GM21529 (cell line): ENCODE measurements at regions not wholly inside any gene's neighbourhood (a gene's known extent, or its start where the extent isn't known, plus 50 kb on each side); places are given as distances from the start of the nearest gene placed in this dataset.

Experiments
- ATAC-seq: cut with Tn5 transposase; IDR thresholded peaks from one replicate; pipeline ENCODE4 v1.9.1; 2021; ENCODE audit not compliant: unreplicated experiment

GRCh38 chrX:139126493-139126892, 404.0 kb upstream of the F9 start:
- ATAC-seq, result peak; percentile 82

- no peak for ATAC-seq
These were observed 404.6 kb upstream of the F9 start for GRCh38 chrX:139125916-139126315.

- ATAC-seq, result no peak
These were observed 408.8 kb upstream of the F9 start for GRCh38 chrX:139121616-139122286.

- ATAC-seq, result no peak
These were observed 409.2 kb upstream of the FGF13 start for GRCh38 chrX:139120760-139121159.

DNA sequence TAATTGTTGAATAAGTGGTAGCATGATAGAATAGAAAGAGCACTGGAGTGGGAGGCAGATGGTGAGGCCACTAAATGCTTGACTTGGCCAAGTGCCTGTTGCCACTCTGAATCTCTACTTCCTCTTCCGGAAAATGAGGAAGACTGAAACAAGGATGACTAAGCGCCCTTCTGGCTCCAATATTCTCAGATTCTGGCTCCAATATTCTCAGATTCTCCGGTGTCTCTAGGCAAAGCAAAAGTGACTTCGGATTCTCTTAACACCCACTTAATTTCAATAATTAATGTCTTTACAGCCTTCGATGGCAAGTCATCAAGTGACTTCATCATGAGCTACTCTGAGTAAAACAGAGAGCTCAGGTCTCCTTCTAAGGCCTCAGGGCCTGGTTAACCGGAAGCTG, 402.2 kb upstream of the FGF13 start:
- ATAC-seq, result no peak

GRCh38 chrX:139112432-139112831, 400.9 kb upstream of the FGF13 start:
- ATAC-seq, result no peak

- ATAC-seq, result no peak
These were observed 394.6 kb upstream of the FGF13 start for GRCh38 chrX:139106069-139106468.

DNA sequence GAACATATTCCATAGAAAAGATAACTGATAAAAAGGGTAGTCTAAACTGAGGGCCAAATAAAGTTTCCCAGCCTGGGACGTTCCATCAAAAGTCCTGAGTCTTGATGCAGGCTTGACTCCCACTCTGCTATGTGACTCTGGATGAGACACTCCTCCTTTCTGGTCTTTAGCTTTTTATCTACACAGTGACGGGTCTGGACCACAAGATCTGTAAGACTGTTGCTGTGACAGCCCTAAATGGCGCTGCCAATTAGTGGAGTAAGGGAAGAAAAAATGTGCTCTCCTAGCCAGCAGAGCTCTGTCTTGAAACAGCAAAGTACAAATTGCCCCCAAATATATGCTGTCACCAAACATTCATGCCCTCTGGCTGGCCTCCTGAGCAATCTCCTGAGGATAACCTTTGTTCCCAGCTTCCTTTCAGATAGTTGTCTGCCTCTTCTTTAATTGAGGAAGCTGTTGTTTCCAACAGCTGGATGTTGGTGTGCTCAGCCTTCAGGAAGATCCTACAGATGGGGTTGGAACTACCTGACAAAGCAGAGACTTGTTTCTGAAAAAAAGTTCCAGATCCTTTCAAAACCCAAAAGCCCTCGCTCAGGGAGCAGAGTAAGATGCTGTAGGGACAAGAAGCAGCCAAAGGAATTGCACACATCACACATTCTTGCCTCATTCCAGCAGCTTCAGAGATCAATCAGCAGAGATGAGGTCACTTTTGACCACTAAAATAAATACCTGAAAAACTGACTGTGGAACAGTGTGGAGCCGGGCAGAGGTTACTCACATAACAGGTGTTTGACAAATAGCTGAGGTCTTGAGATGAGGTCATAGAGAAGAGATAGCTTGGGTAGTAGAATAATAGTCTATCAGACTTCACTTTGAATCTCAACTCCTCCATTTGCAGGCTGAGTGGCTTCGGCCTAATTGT, 383.4 kb upstream of the FGF13 start:
- ATAC-seq, result no peak

DNA sequence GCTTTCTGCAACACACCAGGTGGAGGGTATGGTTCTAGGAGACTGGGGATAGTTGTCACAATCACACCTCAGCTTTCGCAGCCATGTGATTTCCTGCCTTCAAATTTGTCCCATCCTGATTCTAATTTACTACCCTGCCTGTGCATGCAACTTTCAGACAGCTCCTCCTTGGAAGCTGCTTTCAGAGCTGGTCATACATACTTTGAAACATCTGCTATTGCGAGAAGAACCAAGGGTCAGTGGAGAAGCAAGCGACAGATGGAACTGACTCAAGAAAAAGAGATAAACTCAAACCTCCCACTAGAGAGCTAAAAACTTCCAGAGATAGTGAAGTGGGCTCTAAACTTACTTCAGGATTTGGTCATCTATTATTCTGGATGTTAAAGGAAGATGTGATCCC, 381.7 kb upstream of the FGF13 start:
- ATAC-seq, result no peak

GRCh38 chrX:139091878-139092277, 380.4 kb upstream of the FGF13 start:
- no peak for ATAC-seq

GRCh38 chrX:139091066-139091465, 379.5 kb upstream of the FGF13 start:
- no peak for ATAC-seq

DNA sequence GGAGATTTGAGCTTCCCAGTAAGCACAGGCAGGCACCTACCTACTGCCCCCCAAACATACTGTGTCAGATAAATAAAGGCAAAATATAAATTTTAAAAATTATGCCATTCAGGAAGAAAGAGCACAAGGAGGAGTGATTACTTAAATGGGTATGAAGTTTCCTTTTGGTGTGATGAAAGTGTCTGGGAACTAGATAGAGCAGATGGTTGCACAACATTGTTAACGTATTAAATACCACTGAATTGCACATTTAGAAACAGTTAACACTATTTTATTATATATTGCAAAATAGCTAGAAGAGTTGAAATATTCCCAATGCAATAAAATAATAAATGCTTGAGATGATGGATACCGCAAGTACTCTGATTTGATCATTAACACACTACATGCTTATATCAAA, 374.7 kb upstream of the FGF13 start:
- no peak for ATAC-seq

DNA sequence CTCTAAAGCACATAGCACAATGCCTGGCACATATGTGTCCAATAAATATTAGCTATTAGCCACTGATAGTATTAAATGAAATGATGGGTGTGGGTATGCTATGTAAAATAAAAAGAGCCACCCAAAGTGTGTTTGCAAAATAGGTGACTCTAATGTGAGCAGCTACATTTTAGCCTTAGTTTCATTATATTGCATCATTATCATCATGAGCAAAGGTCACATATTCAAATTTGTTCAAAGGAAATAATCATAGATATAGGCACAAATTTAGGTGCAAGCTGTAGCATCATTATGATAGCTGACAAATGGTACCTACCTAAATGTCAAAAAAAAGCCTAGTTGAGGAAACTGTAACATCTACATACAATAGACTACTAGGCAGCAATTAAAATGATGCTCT, 373.9 kb upstream of the FGF13 start:
- ATAC-seq, result no peak

DNA sequence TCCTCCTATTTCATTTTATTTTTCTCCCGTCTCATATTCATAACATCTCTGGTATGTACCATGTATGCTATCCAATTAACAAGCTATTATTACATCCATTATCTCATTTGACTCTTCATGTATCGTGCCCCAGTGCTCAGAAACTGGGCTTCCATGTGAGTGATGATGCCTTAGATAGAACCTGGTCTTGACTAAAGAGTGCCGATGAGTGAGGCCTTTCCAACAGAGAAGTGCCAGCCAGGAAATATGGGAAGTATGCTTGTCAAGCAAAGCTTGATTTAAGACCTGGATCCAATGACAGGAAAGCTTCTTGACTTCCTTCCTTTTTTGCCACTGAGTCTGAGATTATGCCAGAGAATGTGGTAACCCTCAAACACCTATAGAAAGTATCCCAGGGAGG, 371.7 kb upstream of the FGF13 start:
- no peak for ATAC-seq

- ATAC-seq, result no peak
These were observed 370.4 kb upstream of the FGF13 start for GRCh38 chrX:139081965-139082364.

- no peak for ATAC-seq
These were observed 368.3 kb upstream of the FGF13 start for GRCh38 chrX:139079789-139080188.

DNA sequence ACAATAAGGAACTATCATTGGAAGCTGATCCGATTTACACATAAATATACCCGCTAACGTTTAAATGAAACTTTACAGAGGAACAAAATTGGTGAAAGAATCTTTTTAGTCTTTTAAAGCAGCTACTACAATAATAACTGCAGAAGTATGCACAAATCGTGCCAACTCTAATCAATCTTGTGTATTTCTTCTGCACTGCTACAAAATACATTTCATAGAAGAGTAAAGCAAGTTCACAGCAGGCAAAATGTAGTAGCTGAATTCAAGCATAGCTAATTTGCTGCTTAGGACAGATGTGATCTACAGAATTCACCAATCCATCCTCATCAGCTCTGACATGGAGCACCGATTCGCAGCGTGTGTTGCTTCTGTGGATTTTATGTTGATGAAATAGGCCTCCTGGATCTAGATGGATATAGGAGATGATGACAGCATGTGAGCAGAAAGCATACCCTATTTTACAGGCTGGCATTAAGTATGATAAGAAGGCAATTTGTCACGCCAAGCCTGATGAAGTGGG, 367.3 kb upstream of the FGF13 start:
- ATAC-seq, result no peak

GRCh38 chrX:139078342-139078741, 366.8 kb upstream of the FGF13 start:
- no peak for ATAC-seq

GRCh38 chrX:139077281-139078250, 366.0 kb upstream of the FGF13 start:
- ATAC-seq, result no peak

DNA sequence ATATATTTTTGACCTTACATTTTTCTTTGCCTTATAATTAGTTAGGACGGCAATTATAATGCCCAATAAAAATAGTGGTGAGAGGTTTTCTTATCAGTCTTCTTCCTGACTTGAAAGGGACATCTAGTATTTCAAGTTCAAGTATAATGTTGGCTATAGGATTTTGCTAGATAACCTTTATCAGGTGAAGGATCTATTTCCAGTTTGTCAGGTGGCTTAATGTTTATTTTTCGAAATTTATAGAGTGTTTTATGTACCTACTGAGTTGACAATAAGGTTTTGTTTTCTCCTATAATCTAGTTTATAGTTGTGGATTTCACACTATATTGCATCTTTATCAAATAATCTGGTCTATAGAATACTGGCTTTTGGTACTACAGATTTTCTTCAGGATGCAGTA, 351.8 kb upstream of the FGF13 start:
- no peak for ATAC-seq
